GM23338 (cell line): ENCODE measurements at regions not wholly inside any gene's neighbourhood (a gene's known extent, or its start where the extent isn't known, plus 50 kb on each side); places are given as distances from the start of the nearest gene placed in this dataset.

Experiments
- ATAC-seq: fragments of 200-7000 bp; cut with Tn5 transposase; 3 replicates; pipeline ENCODE4 v1.9.1; 2020
- DNase-seq: peaks from one replicate; pipeline ENCODE4 v3.0.0-alpha.2; 2015; ENCODE audit warnings: low spot score
- H2AFZ ChIP-seq: fragments of 200-600 bp; sonication (generic); 2 replicates; pipeline ENCODE4 v1.8.0; 2016; ENCODE audit warnings: antibody characterized with exemption, mild to moderate bottlenecking, moderate library complexity
- H3F3A ChIP-seq: fragments of 200-600 bp; sonication (generic); replicated peaks from 2 replicates; pipeline ENCODE4 v1.8.0; 2017; ENCODE audit warnings: antibody characterized with exemption, mixed run types, low read depth
- H3K27ac ChIP-seq: fragments of 200-600 bp; sonication (generic); 2 replicates; pipeline ENCODE4 v1.6.1; 2016; ENCODE audit warnings: low read depth
- H3K27me3 ChIP-seq: fragments of 200-600 bp; sonication (generic); 2 replicates; pipeline ENCODE4 v1.8.0; 2016; ENCODE audit warnings: mild to moderate bottlenecking, mixed run types, moderate library complexity; ENCODE audit not compliant: insufficient read depth
- H3K36me3 ChIP-seq: fragments of 200-600 bp; sonication (generic); 2 replicates; pipeline ENCODE4 v1.8.0; 2016; ENCODE audit warnings: mild to moderate bottlenecking; ENCODE audit not compliant: insufficient read depth
- H3K4me1 ChIP-seq: fragments of 200-600 bp; sonication (generic); 2 replicates; pipeline ENCODE4 v1.8.0; 2016; ENCODE audit warnings: mild to moderate bottlenecking, moderate library complexity; ENCODE audit not compliant: insufficient read depth
- H3K4me2 ChIP-seq: fragments of 200-600 bp; sonication (generic); 2 replicates; pipeline ENCODE4 v1.7.1; 2017; ENCODE audit warnings: mixed run types
- H3K4me3 ChIP-seq: fragments of 200-600 bp; sonication (generic); 2 replicates; pipeline ENCODE4 v1.6.1; 2016; ENCODE audit warnings: mixed run types
- H3K79me2 ChIP-seq: fragments of 200-600 bp; sonication (generic); replicated peaks from 2 replicates; pipeline ENCODE4 v1.8.0; 2017; ENCODE audit warnings: mild to moderate bottlenecking; ENCODE audit not compliant: insufficient read depth
- H3K9me2 ChIP-seq: fragments of 200-600 bp; sonication (generic); 2 replicates; pipeline ENCODE4 v1.8.0; 2017; ENCODE audit not compliant: insufficient read depth
- H4K20me1 ChIP-seq: fragments of 200-600 bp; sonication (generic); replicated peaks from 2 replicates; pipeline ENCODE4 v1.8.0; 2017; ENCODE audit warnings: mild to moderate bottlenecking; ENCODE audit not compliant: insufficient read depth
- H3K27ac Mint-ChIP-seq: 2 replicates; pipeline ENCODE4 v1.8.0; 2020; ENCODE audit warnings: inconsistent platforms, mild to moderate bottlenecking, moderate library complexity, mixed read lengths
- H3K27me3 Mint-ChIP-seq: 3 replicates; pipeline ENCODE4 v1.8.0; 2022; ENCODE audit warnings: low read depth, mild to moderate bottlenecking, moderate library complexity, mixed read lengths, inconsistent platforms; ENCODE audit not compliant: insufficient read depth, poor library complexity
- H3K36me3 Mint-ChIP-seq: 3 replicates; pipeline ENCODE4 v1.8.0; 2021; ENCODE audit warnings: low read depth, mild to moderate bottlenecking, inconsistent platforms, moderate library complexity, mixed read lengths
- H3K4me1 Mint-ChIP-seq: 3 replicates; pipeline ENCODE4 v1.8.0; 2020; ENCODE audit warnings: mild to moderate bottlenecking, inconsistent platforms, mixed read lengths
- H3K4me3 Mint-ChIP-seq: 3 replicates; pipeline ENCODE4 v1.8.0; 2021; ENCODE audit warnings: moderate library complexity, mild to moderate bottlenecking, inconsistent platforms, mixed read lengths
- H3K9me3 Mint-ChIP-seq: 3 replicates; pipeline ENCODE4 v1.8.0; 2020; ENCODE audit warnings: moderate library complexity, mild to moderate bottlenecking, inconsistent platforms, mixed read lengths
- CREB1 ChIP-seq: fragments of 250-450 bp; sonication (Bioruptor Pico); IDR thresholded peaks from 2 replicates; pipeline ENCODE4 v1.5.0; 2020; ENCODE audit warnings: low read depth, mild to moderate bottlenecking, moderate library complexity
- EZH2 ChIP-seq: fragments of 200-600 bp; sonication (generic); IDR thresholded peaks from one replicate; pipeline ENCODE4 v1.8.0; 2017; ENCODE audit warnings: antibody characterized with exemption, mild to moderate bottlenecking, low read depth; ENCODE audit not compliant: unreplicated experiment
- JUNB ChIP-seq: IDR thresholded peaks from one replicate; pipeline ENCODE4 v1.6.1; 2016; ENCODE audit warnings: antibody characterized with exemption; ENCODE audit not compliant: unreplicated experiment
- NANOG ChIP-seq: IDR thresholded peaks from 2 replicates; pipeline ENCODE4 v1.6.1; 2016; ENCODE audit warnings: antibody characterized with exemption, borderline replicate concordance
- ZNF331 ChIP-seq: fragments of 250-450 bp; sonication (Bioruptor Pico); IDR thresholded peaks from 2 replicates; pipeline ENCODE4 v1.5.0; 2020; ENCODE audit warnings: low read depth, mild to moderate bottlenecking, moderate library complexity
- TF ChIP-seq, protein P1 (sequence below), 2 experiments: fragments of 200-600 bp in 1 of 2; sonication (generic) in 1 of 2; conservative IDR thresholded peaks; 2 replicates each; pipeline versions ENCODE4 v1.5.1 to v1.6.1; 2016 to 2017; ENCODE audit warnings: antibody characterized with exemption in 2 of 2, low read depth in 2 of 2, mild to moderate bottlenecking in 2 of 2, moderate library complexity in 1 of 2
- TF ChIP-seq, protein P2 (sequence below): IDR thresholded peaks from one replicate; pipeline ENCODE4 v1.6.1; 2018; ENCODE audit warnings: antibody characterized with exemption; ENCODE audit not compliant: unreplicated experiment

DNA sequence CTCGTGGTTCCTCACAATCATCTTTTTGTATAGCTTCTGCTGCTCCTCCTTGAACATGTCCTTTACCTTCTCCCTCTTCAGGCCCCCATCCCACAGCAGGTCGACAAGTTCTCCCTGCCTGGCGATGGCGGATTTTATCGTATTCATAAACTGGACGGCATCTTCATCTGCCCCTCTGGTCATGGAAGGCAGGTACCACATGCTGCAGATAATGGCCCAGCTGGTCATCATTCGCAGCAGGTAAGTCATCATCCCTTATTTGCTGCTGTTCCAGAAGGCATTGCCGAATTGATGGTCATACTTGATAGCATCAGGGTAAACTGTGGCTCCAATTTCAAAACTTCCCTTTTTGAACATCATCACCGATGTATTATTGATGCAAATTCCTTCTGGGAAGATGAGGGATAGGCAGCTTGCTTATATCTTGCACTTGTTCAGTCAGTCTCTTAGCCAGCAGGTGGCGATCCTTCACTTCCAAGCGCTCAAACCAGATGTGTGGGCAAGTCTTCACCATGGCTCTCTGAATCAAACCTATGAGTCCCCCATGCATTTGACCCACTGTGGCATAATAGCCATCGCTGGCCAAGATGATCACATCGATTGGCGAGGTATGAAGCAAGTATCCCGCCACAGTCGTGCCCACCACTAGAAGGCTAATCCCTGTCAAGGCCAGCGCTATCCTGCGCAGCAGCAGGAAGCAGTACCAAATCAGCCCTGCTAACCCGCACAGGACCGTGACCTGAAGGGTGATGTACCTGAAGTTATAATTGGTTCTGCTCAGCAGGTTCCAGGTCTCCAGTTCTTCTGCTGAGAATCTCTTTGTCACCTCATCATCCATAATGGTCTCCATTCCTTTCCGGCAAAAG is 381.5 kb upstream of the STXBP6 start:
- Histone ChIP-seq H3K79me2 (no peaks in the 10 kb centered on the region), H3K4me1 (peaks cover 8% of the 10 kb centered on the region; the same call in 1 of the 2 replicates), H3K4me3 (no peak overlapping the region), H3K9me2 (no peaks in the 10 kb centered on the region), H3K27me3 (no peaks in the 10 kb centered on the region), H3K4me2 (no peak overlapping the region), H3K27ac (no peak overlapping the region), H2AFZ (peak overlapping the region; percentile 29; the same call in 1 of the 2 replicates), H4K20me1 (no peaks in the 10 kb centered on the region), H3F3A (no peaks in the 10 kb centered on the region), H3K36me3 (no peaks in the 10 kb centered on the region)
- Mint-ChIP-seq H3K27me3 (peaks cover 3% of the 10 kb centered on the region), H3K36me3 (peaks cover 16% of the 10 kb centered on the region), H3K4me1 (peaks cover 6% of the 10 kb centered on the region; the same call in 2 of the 3 replicates), H3K4me3 (no peak overlapping the region), H3K9me3 (peaks cover 26% of the 10 kb centered on the region), H3K27ac (no peak overlapping the region)
- ATAC-seq, result peak; percentile 90
- DNase-seq, result peak; percentile 76
- TF ChIP-seq, protein P1, sequence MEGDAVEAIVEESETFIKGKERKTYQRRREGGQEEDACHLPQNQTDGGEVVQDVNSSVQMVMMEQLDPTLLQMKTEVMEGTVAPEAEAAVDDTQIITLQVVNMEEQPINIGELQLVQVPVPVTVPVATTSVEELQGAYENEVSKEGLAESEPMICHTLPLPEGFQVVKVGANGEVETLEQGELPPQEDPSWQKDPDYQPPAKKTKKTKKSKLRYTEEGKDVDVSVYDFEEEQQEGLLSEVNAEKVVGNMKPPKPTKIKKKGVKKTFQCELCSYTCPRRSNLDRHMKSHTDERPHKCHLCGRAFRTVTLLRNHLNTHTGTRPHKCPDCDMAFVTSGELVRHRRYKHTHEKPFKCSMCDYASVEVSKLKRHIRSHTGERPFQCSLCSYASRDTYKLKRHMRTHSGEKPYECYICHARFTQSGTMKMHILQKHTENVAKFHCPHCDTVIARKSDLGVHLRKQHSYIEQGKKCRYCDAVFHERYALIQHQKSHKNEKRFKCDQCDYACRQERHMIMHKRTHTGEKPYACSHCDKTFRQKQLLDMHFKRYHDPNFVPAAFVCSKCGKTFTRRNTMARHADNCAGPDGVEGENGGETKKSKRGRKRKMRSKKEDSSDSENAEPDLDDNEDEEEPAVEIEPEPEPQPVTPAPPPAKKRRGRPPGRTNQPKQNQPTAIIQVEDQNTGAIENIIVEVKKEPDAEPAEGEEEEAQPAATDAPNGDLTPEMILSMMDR (conservative IDR thresholded peaks at IDR 0.05; ENCODE audit: low read depth in 2 of 2), result peak; percentile 78 to 79
- TF ChIP-seq, protein P2, sequence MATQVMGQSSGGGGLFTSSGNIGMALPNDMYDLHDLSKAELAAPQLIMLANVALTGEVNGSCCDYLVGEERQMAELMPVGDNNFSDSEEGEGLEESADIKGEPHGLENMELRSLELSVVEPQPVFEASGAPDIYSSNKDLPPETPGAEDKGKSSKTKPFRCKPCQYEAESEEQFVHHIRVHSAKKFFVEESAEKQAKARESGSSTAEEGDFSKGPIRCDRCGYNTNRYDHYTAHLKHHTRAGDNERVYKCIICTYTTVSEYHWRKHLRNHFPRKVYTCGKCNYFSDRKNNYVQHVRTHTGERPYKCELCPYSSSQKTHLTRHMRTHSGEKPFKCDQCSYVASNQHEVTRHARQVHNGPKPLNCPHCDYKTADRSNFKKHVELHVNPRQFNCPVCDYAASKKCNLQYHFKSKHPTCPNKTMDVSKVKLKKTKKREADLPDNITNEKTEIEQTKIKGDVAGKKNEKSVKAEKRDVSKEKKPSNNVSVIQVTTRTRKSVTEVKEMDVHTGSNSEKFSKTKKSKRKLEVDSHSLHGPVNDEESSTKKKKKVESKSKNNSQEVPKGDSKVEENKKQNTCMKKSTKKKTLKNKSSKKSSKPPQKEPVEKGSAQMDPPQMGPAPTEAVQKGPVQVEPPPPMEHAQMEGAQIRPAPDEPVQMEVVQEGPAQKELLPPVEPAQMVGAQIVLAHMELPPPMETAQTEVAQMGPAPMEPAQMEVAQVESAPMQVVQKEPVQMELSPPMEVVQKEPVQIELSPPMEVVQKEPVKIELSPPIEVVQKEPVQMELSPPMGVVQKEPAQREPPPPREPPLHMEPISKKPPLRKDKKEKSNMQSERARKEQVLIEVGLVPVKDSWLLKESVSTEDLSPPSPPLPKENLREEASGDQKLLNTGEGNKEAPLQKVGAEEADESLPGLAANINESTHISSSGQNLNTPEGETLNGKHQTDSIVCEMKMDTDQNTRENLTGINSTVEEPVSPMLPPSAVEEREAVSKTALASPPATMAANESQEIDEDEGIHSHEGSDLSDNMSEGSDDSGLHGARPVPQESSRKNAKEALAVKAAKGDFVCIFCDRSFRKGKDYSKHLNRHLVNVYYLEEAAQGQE, result no peak

DNA sequence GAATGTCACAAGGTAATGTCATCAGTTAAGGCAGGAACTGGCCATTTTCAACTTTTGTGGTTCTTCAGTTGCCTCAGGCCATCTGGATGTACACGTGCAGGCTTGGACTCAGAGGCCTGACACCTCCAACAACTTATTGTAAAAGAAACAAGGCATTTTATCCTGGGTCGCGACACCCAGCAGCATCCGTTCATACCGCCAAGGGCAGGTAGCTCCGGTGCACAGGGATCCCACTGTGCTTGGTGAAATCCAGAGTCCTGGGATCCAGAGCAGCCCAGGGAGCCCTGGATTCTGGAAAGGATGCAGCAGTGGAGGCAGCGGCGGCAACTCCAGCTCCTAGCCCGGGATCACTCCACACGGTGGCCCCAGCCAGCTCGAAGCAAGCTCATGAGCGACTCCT is 380.9 kb upstream of the STXBP6 start:
- H3K27ac Mint-ChIP-seq, result no peak overlapping the region
- H3K4me1 Mint-ChIP-seq, result peaks cover 6% of the 10 kb centered on the region; the same call in 2 of the 3 replicates
- no peaks in the 10 kb centered on the region for H3K36me3 ChIP-seq
- no peaks in the 10 kb centered on the region for H3K9me2 ChIP-seq
- no peak overlapping the region for H3K4me3 ChIP-seq
- H3K4me3 Mint-ChIP-seq, result no peak overlapping the region
- H2AFZ ChIP-seq, result no peak overlapping the region
- no peak overlapping the region for H3K27ac ChIP-seq
- H3K4me2 ChIP-seq, result no peak overlapping the region
- peaks cover 16% of the 10 kb centered on the region for H3K36me3 Mint-ChIP-seq
- H3F3A ChIP-seq, result no peaks in the 10 kb centered on the region
- DNase-seq, result no peak
- no peak for ATAC-seq
- H3K27me3 ChIP-seq, result no peaks in the 10 kb centered on the region
- peaks cover 8% of the 10 kb centered on the region; the same call in 1 of the 2 replicates for H3K4me1 ChIP-seq
- H3K79me2 ChIP-seq, result no peaks in the 10 kb centered on the region
- H3K9me3 Mint-ChIP-seq, result peaks cover 26% of the 10 kb centered on the region
- TF ChIP-seq EZH2, result no peak
- TF ChIP-seq, protein P2, result no peak
- no peak for TF ChIP-seq NANOG
- TF ChIP-seq ZNF331 (CRISPR knock-in tag), result no peak
- TF ChIP-seq JUNB, result no peak
- TF ChIP-seq CREB1 (CRISPR knock-in tag), result no peak
- peaks cover 3% of the 10 kb centered on the region for H3K27me3 Mint-ChIP-seq
- no peaks in the 10 kb centered on the region for H4K20me1 ChIP-seq
